Keratinocyte (primary cell): ENCODE measurements at regions not wholly inside any gene's neighbourhood (a gene's known extent, or its start where the extent isn't known, plus 50 kb on each side); places are given as distances from the start of the nearest gene placed in this dataset.

Experiments used
- DNase-seq: peaks from one replicate; pipeline ENCODE4 v3.0.0-alpha.2; 2011; ENCODE audit warnings: low read depth, missing footprints, low spot score
- FAIRE-seq: peaks from 2 replicates; lab custom pipeline; 2011; peaks lifted over from hg19 to GRCh38; lab: Jason Lieb, UNC
- H2AFZ ChIP-seq: 2 replicates; pipeline ENCODE4 v1.6.0; 2012; ENCODE audit warnings: low read length, control low read depth, inconsistent platforms; ENCODE audit not compliant: control insufficient read depth
- H3K27ac ChIP-seq: 2 replicates; pipeline ENCODE4 v1.5.1; 2011; ENCODE audit warnings: low read length; ENCODE audit not compliant: control insufficient read depth, insufficient read depth
- H3K27me3 ChIP-seq: 3 replicates; pipeline ENCODE4 v1.6.0; 2011; ENCODE audit warnings: low read length; ENCODE audit not compliant: control insufficient read depth, insufficient read depth; ENCODE audit errors: extremely low read depth
- H3K36me3 ChIP-seq, 2 experiments: 2 replicates in 1 of 2; 3 replicates in 1 of 2; pipeline ENCODE4 v1.5.1; 2011; ENCODE audit warnings: low read length in 2 of 2, mild to moderate bottlenecking in 1 of 2; ENCODE audit not compliant: control insufficient read depth in 2 of 2, insufficient read depth in 2 of 2; ENCODE audit errors: extremely low read depth in 1 of 2
- H3K4me1 ChIP-seq: 3 replicates; pipeline ENCODE4 v1.5.1; 2011; ENCODE audit warnings: low read length; ENCODE audit not compliant: control insufficient read depth, insufficient read depth; ENCODE audit errors: extremely low read depth
- H3K4me2 ChIP-seq: 3 replicates; pipeline ENCODE4 v1.6.0; 2011; ENCODE audit warnings: low read depth, low read length; ENCODE audit not compliant: control insufficient read depth, insufficient read depth; ENCODE audit errors: extremely low read depth
- H3K4me3 ChIP-seq, 3 experiments: fragments of 200-600 bp in 1 of 3; sonication (generic) in 1 of 3; 2 replicates in 2 of 3; 3 replicates in 1 of 3; pipeline ENCODE4 v1.5.1; 2011 to 2016; ENCODE audit warnings: low read length in 3 of 3, mild to moderate bottlenecking in 3 of 3, control low read depth in 2 of 3, inconsistent platforms in 1 of 3, low read depth in 1 of 3, mixed read lengths in 1 of 3, mixed run types in 1 of 3, moderate library complexity in 1 of 3; ENCODE audit not compliant: control insufficient read depth in 2 of 3, insufficient read depth in 2 of 3; ENCODE audit errors: extremely low read depth in 1 of 3
- H3K79me2 ChIP-seq: 2 replicates; pipeline ENCODE4 v1.6.0; 2012; ENCODE audit warnings: low read length; ENCODE audit not compliant: control insufficient read depth, insufficient read depth
- H3K9ac ChIP-seq: 3 replicates; pipeline ENCODE4 v1.6.0; 2011; ENCODE audit warnings: low read length; ENCODE audit not compliant: control insufficient read depth, insufficient read depth; ENCODE audit errors: extremely low read depth
- H3K9me1 ChIP-seq: 3 replicates; pipeline ENCODE4 v1.6.0; 2011; ENCODE audit warnings: low read length; ENCODE audit not compliant: control insufficient read depth, insufficient read depth; ENCODE audit errors: extremely low read depth
- H3K9me3 ChIP-seq: 2 replicates; pipeline ENCODE4 v1.5.1; 2012; ENCODE audit warnings: low read depth, low read length; ENCODE audit not compliant: control insufficient read depth
- H4K20me1 ChIP-seq: 3 replicates; pipeline ENCODE4 v1.6.0; 2011; ENCODE audit warnings: low read length; ENCODE audit not compliant: control insufficient read depth, insufficient read depth; ENCODE audit errors: extremely low read depth
- CTCF ChIP-seq, 3 experiments: IDR thresholded peaks in 1 of 3; conservative IDR thresholded peaks in 1 of 3; optimal IDR thresholded peaks in 1 of 3; 2 replicates in 2 of 3; 3 replicates in 1 of 3; pipeline versions ENCODE3 to v1.5.1; 2011; ENCODE audit warnings: low read length in 3 of 3, mild to moderate bottlenecking in 3 of 3, moderate library complexity in 2 of 3, control low read depth in 1 of 3, inconsistent platforms in 1 of 3; ENCODE audit not compliant: insufficient read depth in 2 of 3; ENCODE audit errors: extremely low read depth in 1 of 3
- EZH2 ChIP-seq: IDR thresholded peaks from one replicate; pipeline ENCODE4 v1.6.1; 2012; ENCODE audit warnings: inconsistent platforms, mild to moderate bottlenecking, low read length, moderate library complexity
- dilution Hi-C: fragments of 300-500 bp; cut with MboI; formaldehyde crosslinking; loops from one replicate; pipeline ENCODE4 v1.7.0; 2020; ENCODE audit warnings: low sequenced_read_pairs; ENCODE audit not compliant: extremely low pct_ligation_motif_present

- Histone ChIP-seq H4K20me1 (no peaks in the 10 kb centered on the region), H3K9me3 (no peaks in the 10 kb centered on the region), H3K4me1 (no peaks in the 10 kb centered on the region), H3K79me2 (no peaks in the 10 kb centered on the region), H3K27me3 (no peaks in the 10 kb centered on the region), H2AFZ (no peak overlapping the region), H3K27ac (no peak overlapping the region), H3K4me3 (no peak overlapping the region), H3K9me1 (no peaks in the 10 kb centered on the region), H3K9ac (no peak overlapping the region), H3K36me3 (no peaks in the 10 kb centered on the region), H3K4me2 (no peak overlapping the region)
- dilution Hi-C loops: no loop called here
- no peak for FAIRE-seq
- TF ChIP-seq EZH2: no peak
- no peak for TF ChIP-seq CTCF (optimal IDR thresholded peaks at IDR 0.05 in 1 of 3, IDR thresholded peaks at IDR 0.05 in 1 of 3, conservative IDR thresholded peaks at IDR 0.05 in 1 of 3; ENCODE audit: extremely low read depth in 1 of 3, insufficient read depth in 2 of 3, low read length in 3 of 3)
- DNase-seq: no peak
Observed at GRCh38 chr4:115331241-115331640, 217.8 kb upstream of the NDST4 start.

- Histone ChIP-seq H3K9me1 (no peaks in the 10 kb centered on the region), H3K36me3 (no peaks in the 10 kb centered on the region), H3K9me3 (no peaks in the 10 kb centered on the region), H3K4me3 (no peak overlapping the region), H3K79me2 (no peaks in the 10 kb centered on the region), H3K4me1 (no peaks in the 10 kb centered on the region), H4K20me1 (no peaks in the 10 kb centered on the region), H3K4me2 (no peak overlapping the region), H3K27ac (no peak overlapping the region), H3K27me3 (no peaks in the 10 kb centered on the region), H2AFZ (no peak overlapping the region), H3K9ac (no peak overlapping the region)
- FAIRE-seq (no peak), DNase-seq (no peak)
- TF ChIP-seq EZH2 (no peak), CTCF (optimal IDR thresholded peaks at IDR 0.05 in 1 of 3, IDR thresholded peaks at IDR 0.05 in 1 of 3, conservative IDR thresholded peaks at IDR 0.05 in 1 of 3; ENCODE audit: extremely low read depth in 1 of 3, insufficient read depth in 2 of 3, low read length in 3 of 3) (no peak)
- dilution Hi-C loops: no loop called here
Observed at GRCh38 chr4:115325836-115326235, 212.4 kb upstream of the NDST4 start.
